Loucy (cell line): ENCODE measurements at regions not wholly inside any gene's neighbourhood (a gene's known extent, or its start where the extent isn't known, plus 50 kb on each side); places are given as distances from the start of the nearest gene placed in this dataset.

Experiments used
- H2AFZ ChIP-seq: fragments of 200-600 bp; sonication (generic); 2 replicates; pipeline ENCODE4 v1.6.0; 2016; ENCODE audit warnings: antibody characterized with exemption, mild to moderate bottlenecking, low read length, moderate library complexity
- H3F3A ChIP-seq: fragments of 200-600 bp; 2 replicates; pipeline ENCODE4 v1.6.0; 2016; ENCODE audit warnings: antibody characterized with exemption, low read depth, mild to moderate bottlenecking
- H3K27me3 ChIP-seq: fragments of 200-600 bp; sonication (generic); 2 replicates; pipeline ENCODE4 v1.6.1; 2014; ENCODE audit warnings: low read length, mild to moderate bottlenecking; ENCODE audit not compliant: insufficient read depth, poor library complexity, severe bottlenecking
- H3K36me3 ChIP-seq: fragments of 200-600 bp; sonication (generic); 2 replicates; pipeline ENCODE4 v1.6.1; 2016; ENCODE audit warnings: low read length; ENCODE audit not compliant: insufficient read depth
- H3K4me1 ChIP-seq: fragments of 200-600 bp; sonication (generic); 2 replicates; pipeline ENCODE4 v1.5.1; 2014; ENCODE audit warnings: low read length, mild to moderate bottlenecking; ENCODE audit not compliant: insufficient read depth, poor library complexity, severe bottlenecking
- H3K4me2 ChIP-seq: fragments of 200-600 bp; sonication (generic); 2 replicates; pipeline ENCODE4 v1.6.0; 2014; ENCODE audit warnings: antibody characterized with exemption, low read length, low read depth, mild to moderate bottlenecking; ENCODE audit not compliant: poor library complexity, severe bottlenecking
- H3K4me3 ChIP-seq: fragments of 200-600 bp; sonication (generic); 2 replicates; pipeline ENCODE4 v1.5.1; 2014; ENCODE audit warnings: low read length, mild to moderate bottlenecking, mixed read lengths; ENCODE audit not compliant: poor library complexity, severe bottlenecking
- H3K79me2 ChIP-seq: fragments of 200-600 bp; sonication (generic); 2 replicates; pipeline ENCODE4 v1.6.1; 2014; ENCODE audit warnings: low read length; ENCODE audit not compliant: insufficient read depth
- H3K9ac ChIP-seq: fragments of 200-600 bp; sonication (generic); 2 replicates; pipeline ENCODE4 v1.6.0; 2014; ENCODE audit warnings: mild to moderate bottlenecking, low read depth, low read length, moderate library complexity; ENCODE audit not compliant: poor library complexity, severe bottlenecking
- H3K9me2 ChIP-seq: fragments of 200-600 bp; sonication (generic); replicated peaks from 2 replicates; pipeline ENCODE4 v1.6.1; 2016; ENCODE audit warnings: low read depth, low read length, mixed read lengths
- H3K9me3 ChIP-seq: fragments of 200-600 bp; sonication (generic); 2 replicates; pipeline ENCODE4 v1.6.1; 2014; ENCODE audit warnings: mild to moderate bottlenecking, antibody characterized with exemption, low read length, low read depth; ENCODE audit not compliant: insufficient read depth
- H4K20me1 ChIP-seq: fragments of 200-600 bp; sonication (generic); 2 replicates; pipeline ENCODE4 v1.6.0; 2014; ENCODE audit warnings: antibody characterized with exemption, low read length, mild to moderate bottlenecking; ENCODE audit not compliant: insufficient read depth, poor library complexity, severe bottlenecking
- EZH2phosphoT487 ChIP-seq: fragments of 200-600 bp; IDR thresholded peaks from 2 replicates; pipeline ENCODE4 v1.6.1; 2018; ENCODE audit warnings: antibody characterized with exemption, mild to moderate bottlenecking, moderate library complexity, borderline replicate concordance
- TF ChIP-seq, protein P1 (sequence below): fragments of 200-600 bp; sonication (generic); conservative IDR thresholded peaks from 2 replicates; pipeline ENCODE4 v1.5.1; 2014; ENCODE audit warnings: mild to moderate bottlenecking, antibody characterized with exemption, low read length

- no peaks in the 10 kb centered on the region for H3K36me3 ChIP-seq
- H3K4me1 ChIP-seq, result no peaks in the 10 kb centered on the region
- H4K20me1 ChIP-seq, result no peaks in the 10 kb centered on the region
- no peaks in the 10 kb centered on the region for H3K79me2 ChIP-seq
- H3K4me2 ChIP-seq, result no peak overlapping the region
- TF ChIP-seq, protein P1, sequence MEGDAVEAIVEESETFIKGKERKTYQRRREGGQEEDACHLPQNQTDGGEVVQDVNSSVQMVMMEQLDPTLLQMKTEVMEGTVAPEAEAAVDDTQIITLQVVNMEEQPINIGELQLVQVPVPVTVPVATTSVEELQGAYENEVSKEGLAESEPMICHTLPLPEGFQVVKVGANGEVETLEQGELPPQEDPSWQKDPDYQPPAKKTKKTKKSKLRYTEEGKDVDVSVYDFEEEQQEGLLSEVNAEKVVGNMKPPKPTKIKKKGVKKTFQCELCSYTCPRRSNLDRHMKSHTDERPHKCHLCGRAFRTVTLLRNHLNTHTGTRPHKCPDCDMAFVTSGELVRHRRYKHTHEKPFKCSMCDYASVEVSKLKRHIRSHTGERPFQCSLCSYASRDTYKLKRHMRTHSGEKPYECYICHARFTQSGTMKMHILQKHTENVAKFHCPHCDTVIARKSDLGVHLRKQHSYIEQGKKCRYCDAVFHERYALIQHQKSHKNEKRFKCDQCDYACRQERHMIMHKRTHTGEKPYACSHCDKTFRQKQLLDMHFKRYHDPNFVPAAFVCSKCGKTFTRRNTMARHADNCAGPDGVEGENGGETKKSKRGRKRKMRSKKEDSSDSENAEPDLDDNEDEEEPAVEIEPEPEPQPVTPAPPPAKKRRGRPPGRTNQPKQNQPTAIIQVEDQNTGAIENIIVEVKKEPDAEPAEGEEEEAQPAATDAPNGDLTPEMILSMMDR, result no peak
- no peak for TF ChIP-seq EZH2phosphoT487
- no peak overlapping the region for H2AFZ ChIP-seq
- no peaks in the 10 kb centered on the region for H3K27me3 ChIP-seq
- no peak overlapping the region for H3K9ac ChIP-seq
- no peaks in the 10 kb centered on the region for H3K9me2 ChIP-seq
- no peak overlapping the region for H3K4me3 ChIP-seq
- H3K9me3 ChIP-seq, result 0 out of 2 replicates have a peak, but pooled peaks cover 4% of the 10 kb centered on the region
- H3F3A ChIP-seq, result no peaks in the 10 kb centered on the region
These were observed 1904.9 kb downstream of the TP53TG3F start for GRCh38 chr16:35364263-35364662.

GRCh38 chr16:35365675-35366074 is 1906.3 kb downstream of the TP53TG3F start:
- Histone ChIP-seq H3K4me1 (no peaks in the 10 kb centered on the region), H3K9me2 (no peaks in the 10 kb centered on the region), H3K9me3 (0 out of 2 replicates have a peak, but pooled peaks cover 4% of the 10 kb centered on the region), H3K9ac (no peak overlapping the region), H4K20me1 (no peaks in the 10 kb centered on the region), H3K4me3 (no peak overlapping the region), H2AFZ (no peak overlapping the region), H3F3A (no peaks in the 10 kb centered on the region), H3K36me3 (no peaks in the 10 kb centered on the region), H3K4me2 (no peak overlapping the region), H3K27me3 (no peaks in the 10 kb centered on the region), H3K79me2 (no peaks in the 10 kb centered on the region)
- no peak for TF ChIP-seq EZH2phosphoT487
- TF ChIP-seq, protein P1, result no peak

DNA sequence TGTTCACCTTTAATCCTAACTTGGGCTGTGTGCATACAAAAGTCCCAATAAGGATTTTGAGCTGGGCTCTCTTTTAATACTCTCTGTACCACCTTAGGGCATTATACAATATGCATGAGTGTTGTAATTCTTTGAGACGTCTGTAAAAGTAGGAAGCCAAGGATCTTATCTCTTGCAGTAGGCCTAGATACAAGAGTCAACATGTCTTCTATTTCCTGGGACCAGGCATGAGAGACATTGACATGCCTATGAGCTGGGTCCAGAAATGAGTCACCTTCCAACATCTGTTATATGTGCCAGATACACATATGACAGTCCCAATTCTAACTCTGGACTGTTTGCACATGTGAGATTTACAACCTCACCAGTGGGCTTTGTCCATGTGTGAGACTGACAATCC is 1911.2 kb downstream of the TP53TG3F start:
- Histone ChIP-seq H3K4me2 (no peak overlapping the region), H2AFZ (no peak overlapping the region), H3K4me1 (no peaks in the 10 kb centered on the region), H3K79me2 (no peaks in the 10 kb centered on the region), H3K9me2 (no peaks in the 10 kb centered on the region), H3K9ac (no peak overlapping the region), H3F3A (no peaks in the 10 kb centered on the region), H3K9me3 (0 out of 2 replicates have a peak, but pooled peaks cover 4% of the 10 kb centered on the region), H4K20me1 (no peaks in the 10 kb centered on the region), H3K4me3 (no peak overlapping the region), H3K27me3 (no peaks in the 10 kb centered on the region), H3K36me3 (no peaks in the 10 kb centered on the region)
- TF ChIP-seq EZH2phosphoT487, result no peak
- TF ChIP-seq, protein P1, result no peak
